SK-N-MC (cell line): ENCODE measurements at regions not wholly inside any gene's neighbourhood (a gene's known extent, or its start where the extent isn't known, plus 50 kb on each side); places are given as distances from the start of the nearest gene placed in this dataset.

Experiments
- DNase-seq: peaks from one replicate; pipeline ENCODE4 v3.0.0-alpha.2; 2011; ENCODE audit warnings: low read depth, low spot score
- H3K27ac ChIP-seq: fragments of 200-600 bp; sonication (generic); 2 replicates; pipeline ENCODE4 v1.5.1; 2016; ENCODE audit warnings: mixed run types
- H3K36me3 ChIP-seq: fragments of 200-600 bp; sonication (generic); 2 replicates; pipeline ENCODE4 v1.6.1; 2017; ENCODE audit warnings: antibody characterized with exemption, low read length, mixed read lengths; ENCODE audit not compliant: insufficient read depth
- H3K4me3 ChIP-seq: fragments of 200-600 bp; sonication (generic); 2 replicates; pipeline ENCODE4 v1.5.1; 2016
- H3K9ac ChIP-seq: fragments of 200-600 bp; sonication (generic); 2 replicates; pipeline ENCODE4 v1.8.0; 2017; ENCODE audit warnings: mixed run types, mixed read lengths; ENCODE audit not compliant: insufficient read length
- H3K9me3 ChIP-seq: fragments of 200-600 bp; sonication (generic); 2 replicates; pipeline ENCODE4 v1.6.1; 2017; ENCODE audit warnings: low read depth, mild to moderate bottlenecking, antibody characterized with exemption, low read length, moderate library complexity, mixed read lengths
- EZH2 ChIP-seq: fragments of 200-600 bp; sonication (generic); IDR thresholded peaks from one replicate; pipeline ENCODE4 v1.6.1; 2017; ENCODE audit warnings: antibody characterized with exemption
- FOXP2 ChIP-seq: optimal IDR thresholded peaks from 2 replicates; pipeline ENCODE3; 2011; ENCODE audit warnings: mild to moderate bottlenecking, moderate library complexity; ENCODE audit not compliant: insufficient read depth; ENCODE audit errors: extremely low read length, control extremely low read depth
- POLR2AphosphoS5 ChIP-seq: IDR thresholded peaks from 2 replicates; pipeline ENCODE4 v1.6.1; 2012; ENCODE audit warnings: mild to moderate bottlenecking, low read depth, low read length, borderline replicate concordance

DNA sequence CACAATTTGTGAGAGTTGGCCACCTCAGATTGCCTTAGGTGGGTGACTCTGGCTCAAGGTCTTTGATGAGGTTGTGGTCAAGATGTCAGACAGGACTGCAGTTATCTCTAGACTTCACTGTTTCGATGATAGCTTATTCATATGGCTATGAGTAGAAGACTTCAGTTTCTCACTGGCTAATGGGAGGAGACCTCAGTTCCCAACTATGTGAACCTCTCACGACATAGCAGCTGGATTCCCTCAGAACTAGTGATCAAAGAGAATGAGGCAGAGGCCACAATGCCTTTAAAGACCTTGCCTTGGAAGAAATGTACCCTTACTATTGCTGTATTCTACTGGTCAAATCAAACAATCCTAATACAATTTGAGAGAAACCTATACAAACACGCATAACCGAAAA is 607.5 kb upstream of the ROBO2 start:
- TF ChIP-seq POLR2AphosphoS5 (no peak), FOXP2 (no peak), EZH2 (no peak)
- H3K9ac ChIP-seq = no peak overlapping the region
- H3K36me3 ChIP-seq = no peaks in the 10 kb centered on the region

DNA sequence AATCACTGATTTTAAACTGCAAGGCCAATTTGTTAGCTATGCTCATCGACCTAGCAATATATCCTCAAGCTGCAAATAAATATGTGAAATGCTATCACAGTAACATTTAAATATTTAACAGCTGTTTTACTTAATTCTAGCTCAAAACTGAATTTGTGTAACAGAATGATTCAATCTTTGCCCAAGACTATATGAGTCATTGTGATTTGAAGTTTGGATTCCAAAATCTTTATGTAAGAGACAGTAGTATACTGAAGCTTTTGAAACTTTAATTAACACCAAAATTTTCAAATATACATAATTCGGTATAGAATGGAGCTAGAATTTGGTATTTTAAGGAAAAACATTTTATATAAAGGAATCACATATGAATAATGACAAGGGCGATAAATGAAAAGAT is 603.0 kb upstream of the ROBO2 start:
- Histone ChIP-seq H3K9ac (no peak overlapping the region), H3K36me3 (no peaks in the 10 kb centered on the region), H3K9me3 (no peaks in the 10 kb centered on the region), H3K27ac (no peak overlapping the region), H3K4me3 (no peak overlapping the region)
- TF ChIP-seq EZH2 (no peak), FOXP2 (no peak), POLR2AphosphoS5 (no peak)
- DNase-seq = no peak

More for the DNA sequence above, 607.5 kb upstream of the ROBO2 start:
- H3K27ac ChIP-seq = no peak overlapping the region
- no peak overlapping the region for H3K4me3 ChIP-seq
- H3K9me3 ChIP-seq = no peaks in the 10 kb centered on the region
- no peak for DNase-seq

GRCh38 chr3:76438971-76439370 is 600.9 kb upstream of the ROBO2 start:
- Histone ChIP-seq H3K9ac (no peak overlapping the region), H3K4me3 (no peak overlapping the region), H3K27ac (no peak overlapping the region), H3K36me3 (no peaks in the 10 kb centered on the region), H3K9me3 (no peaks in the 10 kb centered on the region)
- DNase-seq = no peak
- no peak for TF ChIP-seq POLR2AphosphoS5
- no peak for TF ChIP-seq EZH2
- no peak for TF ChIP-seq FOXP2

- no peak for DNase-seq
- TF ChIP-seq EZH2 (no peak), FOXP2 (no peak), POLR2AphosphoS5 (no peak)
- Histone ChIP-seq H3K27ac (no peak overlapping the region), H3K4me3 (no peak overlapping the region), H3K9me3 (no peaks in the 10 kb centered on the region), H3K9ac (no peak overlapping the region), H3K36me3 (no peaks in the 10 kb centered on the region)
Measured at GRCh38 chr3:76442374-76442915, 597.5 kb upstream of the ROBO2 start.

DNA sequence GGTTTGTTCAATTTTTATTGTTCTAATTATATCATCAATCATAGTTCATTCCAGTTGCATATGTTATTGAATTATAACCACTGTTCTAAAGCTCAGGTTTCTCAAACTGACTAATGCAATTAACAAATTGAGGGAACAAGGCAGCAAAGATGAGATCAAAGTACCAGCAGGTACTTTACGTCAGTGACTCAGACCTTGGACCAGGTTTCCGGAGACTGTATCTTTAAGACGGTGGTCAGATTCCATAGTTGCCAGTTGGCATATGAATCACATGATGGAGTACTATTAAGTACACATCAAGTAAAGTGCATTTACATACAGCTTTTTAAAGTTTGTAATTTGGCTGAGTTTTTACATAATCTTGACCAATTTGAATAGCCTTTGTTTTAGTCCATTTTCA is 583.6 kb upstream of the ROBO2 start:
- H3K4me3 ChIP-seq = no peak overlapping the region
- H3K9ac ChIP-seq = no peak overlapping the region
- no peak for TF ChIP-seq FOXP2
- TF ChIP-seq EZH2 = no peak
- no peak for TF ChIP-seq POLR2AphosphoS5
- no peak for DNase-seq
- H3K9me3 ChIP-seq = no peaks in the 10 kb centered on the region
- H3K36me3 ChIP-seq = no peaks in the 10 kb centered on the region
- H3K27ac ChIP-seq = no peak overlapping the region

DNA sequence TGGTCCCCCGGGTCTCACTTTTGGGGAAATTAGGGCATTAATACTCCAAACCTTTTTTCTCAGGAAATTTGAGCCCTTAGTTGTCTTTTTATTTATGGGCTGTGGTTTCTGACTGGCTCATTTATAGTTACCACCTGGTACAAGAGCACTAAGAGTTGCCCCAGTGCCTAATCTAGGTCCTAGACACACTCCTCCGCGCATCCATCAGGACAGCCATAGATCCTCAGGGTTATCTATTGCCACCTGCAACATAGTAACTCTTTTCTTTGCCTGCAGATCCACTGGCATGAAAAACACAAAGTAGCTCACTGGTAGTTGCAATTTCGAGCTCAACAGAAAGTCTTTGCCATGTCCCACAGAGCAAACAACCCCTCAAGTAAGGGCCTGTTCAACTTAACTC is 576.4 kb upstream of the ROBO2 start:
- DNase-seq = no peak
- H3K9ac ChIP-seq = no peak overlapping the region
- no peaks in the 10 kb centered on the region for H3K9me3 ChIP-seq
- TF ChIP-seq FOXP2 = no peak
- TF ChIP-seq POLR2AphosphoS5 = no peak
- no peak for TF ChIP-seq EZH2
- no peak overlapping the region for H3K27ac ChIP-seq
- H3K36me3 ChIP-seq = no peaks in the 10 kb centered on the region
- no peak overlapping the region for H3K4me3 ChIP-seq

DNA sequence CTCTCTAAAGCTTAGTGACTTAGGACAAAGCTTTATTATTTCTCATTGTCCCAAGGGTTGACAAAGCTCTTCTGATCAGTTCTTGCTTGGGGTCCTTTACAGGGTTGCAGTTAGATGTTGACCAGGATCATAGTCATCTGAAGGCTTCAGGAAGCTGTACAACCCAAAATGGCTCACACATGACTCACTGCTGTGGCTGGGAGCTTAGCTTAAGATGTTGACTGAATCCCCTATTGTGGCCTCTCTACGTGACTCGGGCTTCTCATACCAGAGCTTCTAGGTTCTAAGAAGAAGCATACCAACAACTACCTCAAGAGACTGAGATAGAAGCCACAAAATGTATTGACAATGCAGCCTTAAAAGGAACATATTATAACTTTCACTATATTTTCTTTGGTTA is 569.6 kb upstream of the ROBO2 start:
- DNase-seq = no peak
- H3K9ac ChIP-seq = no peak overlapping the region
- H3K36me3 ChIP-seq = no peaks in the 10 kb centered on the region
- no peak overlapping the region for H3K27ac ChIP-seq
- no peak for TF ChIP-seq EZH2
- TF ChIP-seq FOXP2 = no peak
- TF ChIP-seq POLR2AphosphoS5 = no peak
- no peak overlapping the region for H3K4me3 ChIP-seq
- H3K9me3 ChIP-seq = no peaks in the 10 kb centered on the region

- TF ChIP-seq POLR2AphosphoS5 = no peak
- no peak for TF ChIP-seq EZH2
- TF ChIP-seq FOXP2 = no peak
- H3K27ac ChIP-seq = no peak overlapping the region
- H3K9me3 ChIP-seq = no peaks in the 10 kb centered on the region
- no peak overlapping the region for H3K9ac ChIP-seq
- H3K4me3 ChIP-seq = no peak overlapping the region
- DNase-seq = no peak
- H3K36me3 ChIP-seq = no peaks in the 10 kb centered on the region
Measured at GRCh38 chr3:76474632-76475031, 565.3 kb upstream of the ROBO2 start.

DNA sequence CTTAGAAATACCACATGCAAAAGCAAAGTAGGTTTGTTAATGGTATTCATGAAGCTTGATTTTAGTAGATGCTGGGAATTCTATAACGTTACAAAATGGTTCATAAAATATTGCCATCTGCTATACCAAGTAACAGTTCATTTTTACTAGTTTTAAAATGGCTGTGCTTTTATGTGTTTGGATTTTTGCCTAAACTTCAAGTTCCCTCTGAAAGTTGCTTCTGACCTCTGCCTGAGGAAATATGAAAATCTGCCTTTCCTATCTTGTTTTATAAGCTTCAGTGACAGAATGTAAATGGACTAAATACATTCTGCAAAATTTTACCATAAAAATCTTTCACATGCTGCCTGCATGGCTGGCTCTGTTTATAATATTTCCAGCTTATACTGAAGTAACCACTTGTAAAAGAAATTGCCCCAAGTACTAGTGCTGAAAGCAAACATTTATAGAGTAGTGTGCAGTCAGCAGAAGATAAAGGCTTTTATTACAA is 560.7 kb upstream of the ROBO2 start:
- Histone ChIP-seq H3K27ac (peak overlapping the region; percentile 80; the same call in 1 of the 2 replicates), H3K36me3 (no peaks in the 10 kb centered on the region), H3K9me3 (no peaks in the 10 kb centered on the region), H3K9ac (no peak overlapping the region), H3K4me3 (no peak overlapping the region)
- no peak for TF ChIP-seq FOXP2
- no peak for TF ChIP-seq POLR2AphosphoS5
- no peak for TF ChIP-seq EZH2
- no peak for DNase-seq
